Type B pancreatic cell (in vitro differentiated cells): ENCODE measurements at regions not wholly inside any gene's neighbourhood (a gene's known extent, or its start where the extent isn't known, plus 50 kb on each side); places are given as distances from the start of the nearest gene placed in this dataset.

Experiments
- DNase-seq: peaks from one replicate; pipeline ENCODE4 v3.0.0; 2021; ENCODE audit warnings: mixed read lengths; ENCODE audit not compliant: unreplicated experiment; ENCODE audit errors: extremely low spot score
- H3K27ac Mint-ChIP-seq: 2 replicates; pipeline ENCODE4 v1.8.0; 2021; ENCODE audit warnings: mild to moderate bottlenecking, mixed read lengths
- H3K27me3 Mint-ChIP-seq: 2 replicates; pipeline ENCODE4 v1.8.0; 2021; ENCODE audit warnings: mixed read lengths
- H3K36me3 Mint-ChIP-seq: 2 replicates; pipeline ENCODE4 v1.8.0; 2021; ENCODE audit warnings: mixed read lengths
- H3K4me1 Mint-ChIP-seq: one replicate; pipeline ENCODE4 v1.8.0; 2021; ENCODE audit warnings: mixed read lengths; ENCODE audit not compliant: unreplicated experiment
- H3K4me3 Mint-ChIP-seq: 2 replicates; pipeline ENCODE4 v1.8.0; 2021; ENCODE audit warnings: mild to moderate bottlenecking, mixed read lengths
- H3K9me3 Mint-ChIP-seq: 2 replicates; pipeline ENCODE4 v1.8.0; 2021; ENCODE audit warnings: mixed read lengths
- TF ChIP-seq, protein P1 (sequence below): fragments of 200-600 bp; sonication (generic); conservative IDR thresholded peaks from 2 replicates; pipeline ENCODE4 v1.5.0; 2021; ENCODE audit warnings: antibody characterized with exemption, mild to moderate bottlenecking

GRCh38 chr3:3712971-3713370 is 86.3 kb upstream of the LRRN1 start:
- Mint-ChIP-seq H3K27ac (no peak overlapping the region), H3K36me3 (no peaks in the 10 kb centered on the region), H3K9me3 (peaks cover 5% of the 10 kb centered on the region), H3K4me1 (peaks cover 11% of the 10 kb centered on the region), H3K4me3 (no peak overlapping the region), H3K27me3 (no peaks in the 10 kb centered on the region)
- TF ChIP-seq, protein P1, sequence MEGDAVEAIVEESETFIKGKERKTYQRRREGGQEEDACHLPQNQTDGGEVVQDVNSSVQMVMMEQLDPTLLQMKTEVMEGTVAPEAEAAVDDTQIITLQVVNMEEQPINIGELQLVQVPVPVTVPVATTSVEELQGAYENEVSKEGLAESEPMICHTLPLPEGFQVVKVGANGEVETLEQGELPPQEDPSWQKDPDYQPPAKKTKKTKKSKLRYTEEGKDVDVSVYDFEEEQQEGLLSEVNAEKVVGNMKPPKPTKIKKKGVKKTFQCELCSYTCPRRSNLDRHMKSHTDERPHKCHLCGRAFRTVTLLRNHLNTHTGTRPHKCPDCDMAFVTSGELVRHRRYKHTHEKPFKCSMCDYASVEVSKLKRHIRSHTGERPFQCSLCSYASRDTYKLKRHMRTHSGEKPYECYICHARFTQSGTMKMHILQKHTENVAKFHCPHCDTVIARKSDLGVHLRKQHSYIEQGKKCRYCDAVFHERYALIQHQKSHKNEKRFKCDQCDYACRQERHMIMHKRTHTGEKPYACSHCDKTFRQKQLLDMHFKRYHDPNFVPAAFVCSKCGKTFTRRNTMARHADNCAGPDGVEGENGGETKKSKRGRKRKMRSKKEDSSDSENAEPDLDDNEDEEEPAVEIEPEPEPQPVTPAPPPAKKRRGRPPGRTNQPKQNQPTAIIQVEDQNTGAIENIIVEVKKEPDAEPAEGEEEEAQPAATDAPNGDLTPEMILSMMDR = no peak
- no peak for DNase-seq

GRCh38 chr3:3708769-3709115 is 90.5 kb upstream of the LRRN1 start:
- peaks cover 16% of the 10 kb centered on the region for H3K4me1 Mint-ChIP-seq
- no peaks in the 10 kb centered on the region for H3K27me3 Mint-ChIP-seq
- TF ChIP-seq, protein P1 = no peak
- no peak for DNase-seq
- H3K36me3 Mint-ChIP-seq = no peaks in the 10 kb centered on the region
- H3K27ac Mint-ChIP-seq = peak overlapping the region; percentile 83
- peak overlapping the region; percentile 14 for H3K4me3 Mint-ChIP-seq
- peaks cover 5% of the 10 kb centered on the region for H3K9me3 Mint-ChIP-seq

DNA sequence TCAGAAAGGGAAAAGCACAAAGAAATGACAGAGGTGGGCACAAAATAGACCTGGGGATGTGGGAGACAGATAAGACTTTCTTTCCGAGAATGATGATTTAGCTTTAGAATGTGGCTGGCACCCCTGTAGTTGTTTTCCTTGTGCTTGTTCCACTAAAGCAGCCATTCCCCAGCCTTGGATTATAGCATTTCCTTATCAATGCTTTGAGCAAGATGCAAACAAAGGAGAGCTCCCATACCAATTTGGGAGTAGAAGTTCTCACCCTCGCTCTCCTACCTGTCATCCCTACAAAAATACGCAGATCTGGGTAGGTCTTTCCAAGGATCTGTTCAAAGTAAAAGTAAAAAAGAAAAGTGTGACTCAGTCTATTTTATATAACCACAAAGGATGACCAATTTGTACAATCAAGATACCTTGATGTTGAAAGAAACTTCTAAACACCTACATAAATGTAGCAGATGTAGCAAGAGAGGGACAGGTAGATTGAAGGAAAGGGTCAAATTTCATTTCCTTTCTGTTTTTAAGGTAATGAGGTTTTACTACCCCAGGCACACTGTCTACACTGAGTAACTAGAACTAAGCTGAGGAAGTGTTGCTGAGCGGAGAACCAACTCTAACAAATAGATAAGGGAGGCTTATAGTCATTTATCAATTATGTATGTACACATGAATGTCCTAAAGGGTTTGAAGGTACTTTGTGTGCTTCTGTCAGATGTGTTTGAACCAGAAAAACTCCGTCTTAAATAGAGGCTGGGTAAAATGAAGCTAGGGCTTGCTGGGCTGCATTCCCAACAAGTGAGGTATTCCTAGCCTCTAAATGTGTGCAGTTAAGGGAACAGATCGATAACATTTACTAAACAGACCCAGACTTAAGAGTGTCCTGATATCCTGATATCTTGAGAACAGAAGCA is 91.1 kb upstream of the LRRN1 start:
- Mint-ChIP-seq H3K27ac (peak overlapping the region; percentile 83), H3K9me3 (peaks cover 5% of the 10 kb centered on the region), H3K36me3 (no peaks in the 10 kb centered on the region), H3K4me1 (peaks cover 16% of the 10 kb centered on the region), H3K4me3 (peak overlapping the region; percentile 60), H3K27me3 (peaks cover 1% of the 10 kb centered on the region)
- TF ChIP-seq, protein P1 = no peak
- no peak for DNase-seq

DNA sequence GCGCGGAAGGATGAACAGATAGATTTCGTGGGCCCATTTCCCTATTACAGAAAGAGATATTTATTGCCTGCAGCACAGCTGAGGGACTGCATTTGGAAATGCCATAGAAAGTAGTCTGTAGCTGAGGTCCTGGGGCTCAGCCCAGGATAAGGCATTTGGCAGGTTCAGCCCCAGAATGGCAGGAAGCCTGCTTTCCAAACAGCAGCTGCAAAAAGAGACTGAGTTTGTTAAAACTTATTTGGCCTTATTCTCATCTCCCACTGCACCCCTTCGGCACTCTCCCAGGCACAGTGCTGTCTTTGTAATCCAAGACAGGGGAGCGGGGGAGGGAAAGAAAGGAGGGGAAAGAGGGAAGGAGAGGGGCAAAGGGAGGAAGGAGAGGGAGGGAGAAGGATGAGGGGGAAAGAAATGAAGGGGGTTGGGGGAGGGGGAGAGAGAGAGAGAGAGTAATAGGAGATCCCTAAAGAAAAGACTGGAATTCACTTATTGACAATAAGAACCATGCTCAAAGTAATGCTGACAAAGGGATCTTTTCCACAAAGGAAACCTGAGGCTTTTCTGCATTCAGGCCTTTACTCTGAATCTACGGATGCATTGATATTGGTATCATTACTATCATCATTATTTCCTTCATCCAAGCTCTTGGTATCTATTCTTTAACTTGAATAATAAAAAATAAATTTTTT is 94.0 kb upstream of the LRRN1 start:
- H3K4me3 Mint-ChIP-seq = no peak overlapping the region
- DNase-seq = no peak
- H3K27ac Mint-ChIP-seq = no peak overlapping the region
- peaks cover 17% of the 10 kb centered on the region for H3K4me1 Mint-ChIP-seq
- no peaks in the 10 kb centered on the region for H3K9me3 Mint-ChIP-seq
- TF ChIP-seq, protein P1 = no peak
- no peaks in the 10 kb centered on the region for H3K36me3 Mint-ChIP-seq
- H3K27me3 Mint-ChIP-seq = peaks cover 4% of the 10 kb centered on the region

DNA sequence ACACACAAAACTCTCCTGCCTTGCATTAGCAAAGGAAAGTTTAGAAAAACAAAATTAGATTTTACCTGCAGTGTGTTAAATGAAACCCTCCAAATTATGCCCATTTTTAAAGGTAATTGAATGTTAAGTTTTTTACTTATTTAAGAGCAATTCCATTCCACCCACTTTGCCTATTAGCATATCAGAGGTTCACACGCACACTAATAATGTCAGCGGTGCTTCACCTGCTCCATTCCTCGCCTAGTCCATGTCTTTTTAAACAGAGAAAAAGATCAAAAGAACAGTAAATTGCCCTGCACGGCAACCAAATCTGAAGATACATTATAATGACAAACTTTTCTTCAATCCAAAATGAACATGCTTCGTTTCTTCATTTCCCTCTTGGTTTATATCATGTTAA is 97.3 kb upstream of the LRRN1 start:
- H3K27me3 Mint-ChIP-seq = peaks cover 4% of the 10 kb centered on the region
- no peak for DNase-seq
- H3K36me3 Mint-ChIP-seq = no peaks in the 10 kb centered on the region
- no peak overlapping the region for H3K27ac Mint-ChIP-seq
- H3K9me3 Mint-ChIP-seq = no peaks in the 10 kb centered on the region
- TF ChIP-seq, protein P1 = no peak
- no peak overlapping the region for H3K4me3 Mint-ChIP-seq
- peaks cover 13% of the 10 kb centered on the region for H3K4me1 Mint-ChIP-seq
